Thymus (tissue), 11 donors: ENCODE measurements at regions not wholly inside any gene's neighbourhood (a gene's known extent, or its start where the extent isn't known, plus 50 kb on each side); places are given as distances from the start of the nearest gene placed in this dataset.
"Not testable (repeated sequence)": the region's sequence is repeated elsewhere in the genome, so short reads cannot be mapped to it uniquely, and the experiment has no call there.

Source experiments
- DNase-seq, 9 donors: peaks; one replicate each; pipeline ENCODE4 v3.0.0-alpha.2; 2013; ENCODE audit warnings: low spot score in 9 of 9, low read depth in 6 of 9, missing footprints in 1 of 9
- H3K27ac ChIP-seq, 2 donors: one replicate each; pipeline ENCODE4 v1.5.1; 2013; ENCODE audit warnings: control low read depth in 1 of 2, low read depth in 1 of 2, low read length in 1 of 2, mild to moderate bottlenecking in 1 of 2, moderate library complexity in 1 of 2
- H3K27me3 ChIP-seq, 2 donors: one replicate each; pipeline ENCODE4 v1.5.1; 2013; ENCODE audit warnings: low read length in 1 of 2; ENCODE audit not compliant: control insufficient read depth in 2 of 2, insufficient read depth in 1 of 2
- H3K36me3 ChIP-seq, 2 donors: one replicate each; pipeline ENCODE4 v1.5.1; 2013; ENCODE audit warnings: low read length in 1 of 2, mild to moderate bottlenecking in 1 of 2, moderate library complexity in 1 of 2; ENCODE audit not compliant: control insufficient read depth in 2 of 2, insufficient read depth in 2 of 2
- H3K4me1 ChIP-seq, 2 donors: one replicate each; pipeline ENCODE4 v1.5.1; 2013; ENCODE audit warnings: low read length in 2 of 2; ENCODE audit not compliant: control insufficient read depth in 2 of 2, insufficient read depth in 2 of 2
- H3K4me3 ChIP-seq, 2 donors: one replicate each; pipeline ENCODE4 v1.5.1; 2013; ENCODE audit warnings: low read length in 2 of 2, control low read depth in 1 of 2, mild to moderate bottlenecking in 1 of 2
- H3K9me3 ChIP-seq, 2 donors: one replicate each; pipeline ENCODE4 v1.5.1; 2013; ENCODE audit warnings: low read length in 1 of 2, mild to moderate bottlenecking in 1 of 2; ENCODE audit not compliant: control insufficient read depth in 2 of 2, insufficient read depth in 1 of 2
- WGBS: extraction: QIAGEN DNeasy Blood & Tissue Kit; methylation state at CpG from one replicate; pipeline ENCODE4 v1.1.7; 2013; 5-methylcytosine and 5-hydroxymethylcytosine counted together
- donor health status: healthy.

DNA sequence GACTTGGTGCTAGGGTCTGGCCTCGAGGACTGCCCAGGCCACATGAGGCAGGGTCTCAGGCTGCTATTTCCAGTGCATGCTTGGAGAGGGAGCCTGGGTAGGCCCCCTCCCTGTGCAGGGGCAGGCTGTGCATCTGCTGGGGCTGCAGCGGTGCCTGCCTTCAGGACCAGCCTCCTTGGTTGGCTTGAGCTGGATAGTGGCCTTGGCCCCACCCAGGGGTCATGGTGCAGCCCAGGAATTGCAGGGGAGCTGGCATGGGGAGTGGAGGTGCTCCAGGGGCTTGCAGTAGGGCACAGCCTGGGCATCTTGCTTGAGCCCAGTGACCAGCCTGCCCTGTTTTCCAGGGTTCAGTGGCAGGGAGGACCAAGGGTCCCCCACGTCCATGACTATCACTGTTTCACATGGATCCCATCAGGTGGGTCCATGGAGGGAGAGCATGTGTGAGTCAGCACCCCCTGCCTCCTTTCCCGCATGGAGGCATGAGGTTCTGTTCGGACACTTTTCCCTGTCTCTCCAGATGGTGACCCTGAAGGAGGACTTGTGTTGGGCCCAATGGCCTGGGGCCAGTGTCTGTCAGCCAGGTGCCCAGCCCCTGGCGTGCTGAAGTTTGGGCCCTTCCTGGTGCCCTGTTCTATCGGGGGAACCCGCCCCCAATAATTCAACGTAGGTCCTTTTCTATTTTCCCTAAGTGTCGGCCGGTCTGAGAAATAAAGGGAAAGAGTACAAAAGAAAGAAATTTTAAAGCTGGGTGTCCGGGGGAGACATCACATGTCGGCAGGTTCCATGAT lies 218.6 kb downstream of the SNRPN start:
- Histone ChIP-seq H3K27ac (no peak overlapping the region), H3K27me3 (no peaks in the 10 kb centered on the region), H3K4me3 (no peak overlapping the region), H3K9me3 (peaks cover 23 to 77% of the 10 kb centered on the region in 2 donors), H3K36me3 (no peaks in the 10 kb centered on the region), H3K4me1 (no peaks in the 10 kb centered on the region)
- WGBS: 88% methylated on average over 13 of the region's 13 CpGs
- no peak for DNase-seq

DNA sequence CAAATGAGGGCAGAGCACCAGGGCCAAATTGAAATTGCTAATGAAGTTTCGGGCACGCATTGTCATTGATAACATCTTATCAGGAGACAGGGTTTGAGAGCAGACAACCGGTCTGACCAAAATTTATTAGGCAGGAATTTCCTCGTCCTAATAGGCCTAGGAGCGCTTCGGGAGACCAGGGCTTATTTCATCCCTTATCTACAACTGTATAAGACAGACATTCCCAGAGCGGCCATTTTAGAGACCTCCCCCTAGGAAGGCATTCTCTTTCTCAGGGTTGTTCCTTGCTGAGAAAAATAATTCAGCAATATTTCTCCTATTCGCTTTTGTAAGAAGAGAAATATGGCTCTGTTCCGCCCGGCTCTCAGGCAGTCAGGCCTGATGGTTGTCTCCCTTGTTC lies 219.4 kb downstream of the SNRPN start:
- H3K27ac ChIP-seq, H3K27me3 ChIP-seq, H3K4me1 ChIP-seq, H3K4me3 ChIP-seq, DNase-seq, H3K36me3 ChIP-seq: not testable (repeated sequence)
- peaks cover 23 to 84% of the 10 kb centered on the region in 2 donors for H3K9me3 ChIP-seq
- 91% methylated on average over 10 of the region's 10 CpGs for WGBS

DNA sequence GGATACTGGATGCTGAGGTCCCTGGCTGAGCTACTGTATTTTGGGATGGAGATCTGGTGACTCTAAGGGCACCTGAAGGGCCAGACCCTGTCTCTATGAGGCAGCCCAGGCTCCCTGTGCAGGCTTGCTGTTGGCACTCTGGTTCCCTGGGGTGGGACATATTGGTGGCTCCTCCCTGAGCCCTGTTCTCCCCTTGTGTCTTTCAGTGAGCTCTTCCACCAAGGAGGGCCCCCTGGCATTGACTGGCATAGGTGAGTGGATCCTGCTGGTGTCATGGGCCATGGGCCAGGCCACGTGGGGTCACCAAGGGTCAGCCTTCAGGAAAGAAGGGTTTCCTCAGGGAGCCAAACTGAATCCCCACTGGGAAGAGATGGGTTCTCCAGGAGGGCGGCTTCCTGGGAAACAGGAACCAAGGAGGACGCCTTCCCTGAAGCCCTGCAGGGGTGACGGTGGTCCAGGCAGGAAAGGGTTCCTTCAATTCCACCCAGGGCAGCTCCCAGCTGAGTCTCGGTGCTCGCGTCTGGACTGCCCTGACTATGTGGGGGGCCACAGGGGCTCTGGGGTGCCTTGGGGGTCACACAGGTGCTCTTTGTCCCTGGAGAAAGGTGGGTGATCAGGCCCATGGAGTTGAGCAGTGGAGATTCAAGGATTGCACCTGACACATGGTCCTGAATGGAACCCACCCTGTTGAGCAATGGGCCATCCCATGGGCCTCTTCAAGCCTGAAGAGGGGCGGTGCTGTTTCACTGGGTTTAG lies 220.4 kb downstream of the SNRPN start:
- Histone ChIP-seq H3K4me1 (no peaks in the 10 kb centered on the region), H3K36me3 (no peaks in the 10 kb centered on the region), H3K27ac (no peak overlapping the region), H3K27me3 (no peaks in the 10 kb centered on the region), H3K4me3 (no peak overlapping the region), H3K9me3 (peaks cover 24 to 87% of the 10 kb centered on the region in 2 donors)
- DNase-seq: no peak
- WGBS: 84% methylated on average over 8 of the region's 8 CpGs

DNA sequence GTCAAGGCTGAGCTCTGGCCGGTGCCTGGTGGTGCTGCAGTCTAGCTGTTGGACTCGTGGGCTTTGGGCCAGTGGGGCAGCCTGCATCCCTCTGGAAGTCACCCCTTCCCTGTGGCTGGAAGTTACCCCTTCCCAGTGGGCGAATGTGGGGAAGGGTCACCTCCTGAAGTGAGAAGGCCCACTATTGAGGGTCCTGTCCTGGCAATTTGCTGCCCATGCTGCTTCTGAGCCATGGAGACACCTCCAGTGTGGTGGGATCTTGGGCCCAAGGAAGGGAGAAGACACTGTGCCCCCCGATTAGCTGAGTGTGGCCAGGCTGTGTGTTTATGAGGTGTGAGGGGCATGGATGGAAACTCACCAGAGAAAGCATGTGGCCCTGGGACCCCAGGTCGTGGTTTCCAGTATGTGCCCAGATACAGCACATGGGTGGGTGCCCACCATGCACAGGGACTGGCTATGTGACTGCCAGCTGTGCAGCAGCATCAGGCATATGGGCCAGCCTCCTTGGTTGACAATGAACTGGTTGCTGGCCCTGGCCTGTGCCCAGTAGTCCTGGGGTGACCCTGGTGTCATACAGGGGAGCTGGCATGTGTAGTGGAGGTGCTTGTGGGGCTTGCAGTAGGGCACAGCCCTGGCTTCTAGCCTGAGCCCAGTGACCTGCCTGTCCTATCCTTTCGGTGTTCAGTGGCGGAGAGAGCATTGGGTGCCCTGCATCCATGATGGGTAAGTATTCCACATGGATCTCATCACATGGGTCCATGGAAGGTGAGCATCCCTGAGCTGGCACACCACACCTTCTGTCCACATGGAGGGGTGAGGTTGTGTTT lies 221.2 kb downstream of the SNRPN start:
- 77% methylated on average over 7 of the region's 7 CpGs for WGBS
- no peak overlapping the region for H3K4me3 ChIP-seq
- no peak for DNase-seq
- H3K4me1 ChIP-seq: no peaks in the 10 kb centered on the region
- H3K36me3 ChIP-seq: no peaks in the 10 kb centered on the region
- H3K9me3 ChIP-seq: peaks cover 22 to 87% of the 10 kb centered on the region in 2 donors
- no peak overlapping the region for H3K27ac ChIP-seq
- no peaks in the 10 kb centered on the region for H3K27me3 ChIP-seq

DNA sequence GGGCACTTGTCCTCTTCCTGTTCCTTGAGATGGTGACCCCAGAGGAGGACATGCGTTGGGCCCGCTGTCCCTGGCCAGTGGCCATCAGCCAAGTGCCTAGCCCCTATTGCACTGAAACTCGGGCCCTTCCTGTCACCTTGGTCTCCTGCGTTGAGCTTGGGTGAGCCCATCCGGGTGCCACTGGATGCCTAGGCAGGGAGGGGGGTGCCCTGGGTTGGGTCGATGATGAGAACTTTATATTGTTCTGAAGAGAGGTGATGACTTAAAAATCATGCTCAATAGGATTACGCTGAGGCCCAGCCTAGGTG lies 221.8 kb downstream of the SNRPN start:
- peaks cover 20 to 87% of the 10 kb centered on the region in 2 donors for H3K9me3 ChIP-seq
- WGBS: 93% methylated on average over 7 of the region's 7 CpGs
- DNase-seq: no peak

DNA sequence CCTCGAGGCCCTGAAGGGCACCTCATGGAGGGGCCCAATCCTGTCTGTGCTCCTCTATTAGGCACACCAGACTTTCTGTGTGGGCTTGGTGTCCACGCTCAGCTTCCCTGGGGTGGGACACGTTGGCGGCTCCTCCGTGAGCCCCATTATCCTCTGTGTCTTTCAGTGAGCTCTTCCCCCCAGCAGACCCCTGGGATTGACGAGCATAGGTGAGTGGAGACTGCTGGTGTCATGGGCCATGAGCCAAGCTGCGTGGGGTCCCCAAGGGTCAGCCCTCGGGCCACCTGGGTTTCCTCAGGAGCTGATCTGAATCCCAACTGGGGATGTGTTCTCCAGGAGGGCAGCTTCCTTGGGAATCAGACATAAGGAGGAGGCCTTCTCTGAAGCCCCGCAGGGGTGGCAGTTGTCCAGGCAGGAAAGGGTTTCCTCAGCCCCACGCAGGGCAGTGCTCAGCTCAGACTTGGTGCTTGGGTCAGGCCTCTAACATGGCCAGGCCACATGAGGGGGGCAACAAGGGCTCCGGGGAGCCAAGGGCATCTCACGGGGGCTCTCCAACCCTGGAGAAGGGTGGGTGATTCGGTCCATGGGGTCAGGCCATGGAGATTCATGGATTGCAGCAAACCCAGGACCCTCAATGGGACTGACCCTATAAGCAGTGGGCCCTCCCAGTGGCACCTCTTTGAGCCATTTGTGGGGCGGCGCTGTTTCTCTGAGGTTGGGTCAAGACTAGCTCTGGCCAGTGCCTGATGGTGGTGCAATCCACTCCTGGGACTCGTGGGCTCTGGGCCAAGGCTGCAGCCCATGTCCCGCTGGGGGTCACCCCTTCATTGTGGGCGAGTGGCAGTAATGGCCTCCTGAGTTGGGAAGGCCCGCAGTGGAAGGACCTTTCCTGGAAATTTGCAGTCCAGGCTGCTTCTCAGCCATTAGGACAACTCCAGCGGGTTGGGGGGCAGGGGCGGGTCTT lies 222.5 kb downstream of the SNRPN start:
- H3K9me3 ChIP-seq: peaks cover 20 to 87% of the 10 kb centered on the region in 2 donors
- no peak overlapping the region for H3K4me3 ChIP-seq
- no peak for DNase-seq
- no peaks in the 10 kb centered on the region for H3K36me3 ChIP-seq
- no peak overlapping the region for H3K27ac ChIP-seq
- 90% methylated on average over 21 of the region's 21 CpGs for WGBS
- no peaks in the 10 kb centered on the region for H3K27me3 ChIP-seq
- no peaks in the 10 kb centered on the region for H3K4me1 ChIP-seq

More for the DNA sequence above, 221.8 kb downstream of the SNRPN start:
- Histone ChIP-seq H3K4me1 (no peaks in the 10 kb centered on the region), H3K4me3 (no peak overlapping the region), H3K27ac (no peak overlapping the region), H3K36me3 (no peaks in the 10 kb centered on the region), H3K27me3 (no peaks in the 10 kb centered on the region)

DNA sequence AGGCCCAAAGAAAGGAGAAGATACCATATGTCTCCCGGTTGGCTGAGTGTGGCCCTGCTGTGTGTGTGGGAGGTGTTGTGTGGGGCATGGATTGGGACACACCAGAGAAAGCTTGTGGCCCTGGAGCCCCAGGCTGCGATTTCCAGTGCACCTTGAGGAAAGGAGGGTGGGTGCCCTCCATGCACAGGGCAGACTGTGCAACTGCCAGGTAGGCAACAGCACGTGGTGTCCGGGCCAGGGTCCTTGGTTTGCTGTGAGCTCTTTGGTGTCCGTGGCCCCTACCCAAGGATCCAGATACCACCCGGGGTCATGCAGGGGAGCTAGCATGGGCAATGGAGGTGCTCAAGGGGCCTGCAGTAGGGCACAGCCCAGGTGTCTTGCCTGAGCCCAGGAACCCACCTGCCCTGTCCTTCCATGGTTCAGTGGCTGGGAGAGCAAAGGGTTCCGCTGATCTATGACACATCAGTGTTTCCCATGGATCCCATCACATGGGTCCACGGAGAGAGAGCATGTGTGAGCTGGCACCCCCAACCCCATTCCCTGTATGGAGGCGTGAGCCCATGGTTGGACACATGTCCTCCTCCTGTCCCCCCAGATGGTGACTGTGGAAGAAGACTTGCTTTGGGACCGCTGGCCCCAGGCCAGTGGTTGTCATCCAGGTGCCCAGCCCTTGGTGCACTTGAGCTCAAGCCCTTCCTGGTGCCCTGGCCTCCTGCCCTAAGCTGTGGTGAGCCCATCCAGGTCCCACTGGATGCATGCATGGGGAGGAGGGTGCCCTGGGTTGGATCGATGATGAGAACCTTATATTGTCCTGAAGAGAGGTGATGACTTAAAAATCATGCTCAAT lies 223.4 kb downstream of the SNRPN start:
- peaks cover 20 to 87% of the 10 kb centered on the region in 2 donors for H3K9me3 ChIP-seq

More for the DNA sequence above, 223.4 kb downstream of the SNRPN start:
- no peaks in the 10 kb centered on the region for H3K36me3 ChIP-seq
- no peaks in the 10 kb centered on the region for H3K27me3 ChIP-seq
- 91% methylated on average over 11 of the region's 11 CpGs for WGBS
- no peak overlapping the region for H3K27ac ChIP-seq
- H3K4me1 ChIP-seq: no peaks in the 10 kb centered on the region
- no peak overlapping the region for H3K4me3 ChIP-seq
- no peak for DNase-seq
